ENCODE measurements at regions not wholly inside any gene's neighbourhood (a gene's known extent, or its start where the extent isn't known, plus 50 kb on each side); places are given as distances from the start of the nearest gene placed in this dataset.

GRCh38 chr7:131012477-131013031, 278.5 kb upstream of the KLF14 start:
- TF ChIP-seq TEAD4 (IDR thresholded peaks at IDR 0.05) = no peak
- no peak for TF ChIP-seq MAX (IDR thresholded peaks at IDR 0.05)
- no peak for TF ChIP-seq TAF1 (IDR thresholded peaks at IDR 0.05; ENCODE audit: low read depth)
- TF ChIP-seq CEBPB (IDR thresholded peaks at IDR 0.05) = no peak
- no peak for TF ChIP-seq TCF12 (IDR thresholded peaks at IDR 0.05; ENCODE audit: low read depth)
- TF ChIP-seq CREB1 (IDR thresholded peaks at IDR 0.05; ENCODE audit: low read depth) = no peak
- TF ChIP-seq FOXM1 (IDR thresholded peaks at IDR 0.05; ENCODE audit: borderline replicate concordance, low read depth) = no peak
- TF ChIP-seq REST (IDR thresholded peaks at IDR 0.05; ENCODE audit: low read depth) = no peak
- no peak for TF ChIP-seq YY1 (IDR thresholded peaks at IDR 0.05; ENCODE audit: low read depth)
- no peak for TF ChIP-seq EP300 (IDR thresholded peaks at IDR 0.05; ENCODE audit: borderline replicate concordance)
- no peak for TF ChIP-seq ZBTB7A (IDR thresholded peaks at IDR 0.05; ENCODE audit: low read depth)
- no peak for TF ChIP-seq RAD21 (IDR thresholded peaks at IDR 0.05; ENCODE audit: low read depth)
- TF ChIP-seq, protein P1, sequence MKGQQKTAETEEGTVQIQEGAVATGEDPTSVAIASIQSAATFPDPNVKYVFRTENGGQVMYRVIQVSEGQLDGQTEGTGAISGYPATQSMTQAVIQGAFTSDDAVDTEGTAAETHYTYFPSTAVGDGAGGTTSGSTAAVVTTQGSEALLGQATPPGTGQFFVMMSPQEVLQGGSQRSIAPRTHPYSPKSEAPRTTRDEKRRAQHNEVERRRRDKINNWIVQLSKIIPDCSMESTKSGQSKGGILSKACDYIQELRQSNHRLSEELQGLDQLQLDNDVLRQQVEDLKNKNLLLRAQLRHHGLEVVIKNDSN (IDR thresholded peaks at IDR 0.05) = no peak; the same call in 1 of the 2 replicates
- no peak for TF ChIP-seq NFIC (IDR thresholded peaks at IDR 0.05)

All from Ishikawa (cell line).